PC-9 (cell line): ENCODE measurements at regions not wholly inside any gene's neighbourhood (a gene's known extent, or its start where the extent isn't known, plus 50 kb on each side); places are given as distances from the start of the nearest gene placed in this dataset.

Source experiments
- BruUV-seq: library from RNA; stranded (reverse); fragments of 400-500 nt; replicated peaks from 2 replicates; lab custom pipeline; 2021; lab: Mats Ljungman, UMichigan
- CTCF ChIA-PET: fragments of 300-600 bp; sonication (Branson Sonifier 250); formaldehyde crosslinking; loops from one replicate; lab custom pipeline; 2022; ENCODE audit warnings: antibody characterized with exemption; lab: Charles Lee
- POLR2A ChIA-PET: fragments of 300-600 bp; sonication (Branson Sonifier 250); formaldehyde crosslinking; loops from one replicate; lab custom pipeline; 2022; ENCODE audit warnings: antibody characterized with exemption; ENCODE audit not compliant: unreplicated experiment; lab: Charles Lee
- DNase-seq, 2 experiments: peaks; one replicate each; pipeline versions ENCODE4 v3.0.0 to v3.0.0-alpha.2; 2015 to 2022; ENCODE audit warnings: mixed read lengths in 1 of 2
- H2AFZ ChIP-seq: fragments of 200-600 bp; sonication (generic); 2 replicates; pipeline ENCODE4 v1.8.1; 2017; ENCODE audit warnings: antibody characterized with exemption
- H3F3A ChIP-seq: fragments of 200-600 bp; sonication (generic); 2 replicates; pipeline ENCODE4 v1.8.1; 2017; ENCODE audit warnings: antibody characterized with exemption, mild to moderate bottlenecking, low read depth; ENCODE audit not compliant: insufficient read depth
- H3K27ac ChIP-seq: fragments of 200-600 bp; sonication (generic); 2 replicates; pipeline ENCODE4 v1.6.1; 2016; ENCODE audit warnings: mixed run types
- H3K27me3 ChIP-seq: fragments of 200-600 bp; sonication (generic); 2 replicates; pipeline ENCODE4 v1.6.1; 2016; ENCODE audit warnings: low read depth, mixed run types; ENCODE audit not compliant: insufficient read depth
- H3K36me3 ChIP-seq: fragments of 200-600 bp; sonication (generic); 2 replicates; pipeline ENCODE4 v1.6.1; 2016; ENCODE audit warnings: low read depth, mixed run types
- H3K4me1 ChIP-seq: fragments of 200-600 bp; sonication (generic); replicated peaks from 2 replicates; pipeline ENCODE4 v1.6.1; 2016; ENCODE audit warnings: mixed run types; ENCODE audit not compliant: insufficient read depth
- H3K4me2 ChIP-seq: fragments of 200-600 bp; sonication (generic); 2 replicates; pipeline ENCODE4 v1.6.1; 2017; ENCODE audit warnings: mixed run types
- H3K4me3 ChIP-seq: fragments of 200-600 bp; sonication (generic); 2 replicates; pipeline ENCODE4 v1.6.1; 2016; ENCODE audit warnings: mixed run types
- H3K79me2 ChIP-seq: fragments of 200-600 bp; sonication (generic); 2 replicates; pipeline ENCODE4 v1.6.1; 2017; ENCODE audit warnings: low read depth, mixed run types
- H3K9me2 ChIP-seq: fragments of 200-600 bp; sonication (generic); 2 replicates; pipeline ENCODE4 v1.8.1; 2017; ENCODE audit warnings: mild to moderate bottlenecking; ENCODE audit not compliant: insufficient read depth
- H3K9me3 ChIP-seq: fragments of 200-600 bp; sonication (generic); 2 replicates; pipeline ENCODE4 v1.8.1; 2016; ENCODE audit warnings: low read depth; ENCODE audit not compliant: insufficient read depth
- H4K20me1 ChIP-seq: fragments of 200-600 bp; sonication (generic); 2 replicates; pipeline ENCODE4 v1.8.1; 2017; ENCODE audit not compliant: insufficient read depth
- CTCF ChIP-seq: fragments of 200-600 bp; sonication (generic); conservative IDR thresholded peaks from 2 replicates; pipeline ENCODE4 v1.6.1; 2017; ENCODE audit warnings: mixed run types, antibody characterized with exemption, mild to moderate bottlenecking, moderate library complexity
- EZH2 ChIP-seq: fragments of 200-600 bp; sonication (generic); IDR thresholded peaks from 2 replicates; pipeline ENCODE4 v1.8.0; 2017; ENCODE audit warnings: antibody characterized with exemption, low read depth
- intact Hi-C: fragments of 100-400 bp; cut with micrococcal nuclease; formaldehyde crosslinking; loops from one replicate; pipeline ENCODE4 v1.10.0; 2022; ENCODE audit not compliant: unreplicated experiment

GRCh38 chr7:22909917-22910316, 87.3 kb upstream of the TOMM7 start:
- CTCF ChIA-PET, result no interaction called here
- DNase-seq, result no peak
- H3K4me3 ChIP-seq, result no peak overlapping the region
- H3K9me3 ChIP-seq, result no peaks in the 10 kb centered on the region
- H4K20me1 ChIP-seq, result no peaks in the 10 kb centered on the region
- no peaks in the 10 kb centered on the region for H3F3A ChIP-seq
- no TSS peak for BruUV-seq
- no peaks in the 10 kb centered on the region for H3K36me3 ChIP-seq
- H3K9me2 ChIP-seq, result no peaks in the 10 kb centered on the region
- POLR2A ChIA-PET, result no interaction called here
- no peaks in the 10 kb centered on the region for H3K27me3 ChIP-seq
- intact Hi-C loops, result loop anchor here (5.0 kb wide), 1 partner anchor 53 kb away; no protein-coding TSS in a partner anchor
- H3K27ac ChIP-seq, result no peak overlapping the region
- no peak overlapping the region for H2AFZ ChIP-seq
- no peak for TF ChIP-seq CTCF
- no peak for TF ChIP-seq EZH2
- no peaks in the 10 kb centered on the region for H3K79me2 ChIP-seq
- H3K4me2 ChIP-seq, result no peak overlapping the region
- no peaks in the 10 kb centered on the region for H3K4me1 ChIP-seq

- no peak overlapping the region for H2AFZ ChIP-seq
- H3F3A ChIP-seq, result no peaks in the 10 kb centered on the region
- POLR2A ChIA-PET, result no interaction called here
- no peak overlapping the region for H3K27ac ChIP-seq
- BruUV-seq, result no TSS peak
- intact Hi-C loops, result loop anchor here (5.0 kb wide), 1 partner anchor 51 kb away; no protein-coding TSS in a partner anchor
- DNase-seq, result no peak
- CTCF ChIA-PET, result no interaction called here
- no peaks in the 10 kb centered on the region for H3K36me3 ChIP-seq
- no peak overlapping the region for H3K4me3 ChIP-seq
- no peak overlapping the region for H3K4me2 ChIP-seq
- H3K79me2 ChIP-seq, result no peaks in the 10 kb centered on the region
- H3K4me1 ChIP-seq, result no peaks in the 10 kb centered on the region
- H3K27me3 ChIP-seq, result no peaks in the 10 kb centered on the region
- TF ChIP-seq CTCF (no peak), EZH2 (no peak)
- no peaks in the 10 kb centered on the region for H4K20me1 ChIP-seq
- no peaks in the 10 kb centered on the region for H3K9me2 ChIP-seq
- H3K9me3 ChIP-seq, result no peaks in the 10 kb centered on the region
Measured at GRCh38 chr7:22907805-22908204, 85.2 kb upstream of the TOMM7 start.

GRCh38 chr7:22900784-22901183, 78.1 kb upstream of the TOMM7 start:
- Histone ChIP-seq H3K79me2 (no peaks in the 10 kb centered on the region), H3K4me2 (no peak overlapping the region), H3K27me3 (no peaks in the 10 kb centered on the region), H3K9me2 (no peaks in the 10 kb centered on the region), H3K36me3 (no peaks in the 10 kb centered on the region), H3K9me3 (peaks cover 3% of the 10 kb centered on the region; the same call in 1 of the 2 replicates), H3K4me1 (no peaks in the 10 kb centered on the region), H3K27ac (no peak overlapping the region), H3F3A (no peaks in the 10 kb centered on the region), H2AFZ (no peak overlapping the region), H3K4me3 (no peak overlapping the region), H4K20me1 (no peaks in the 10 kb centered on the region)
- DNase-seq, result no peak
- BruUV-seq, result no TSS peak
- TF ChIP-seq EZH2 (no peak), CTCF (no peak)
- ChIA-PET CTCF (no interaction called here), POLR2A (no interaction called here)
- intact Hi-C loops, result no loop called here
